Calu3 (cell line): ENCODE measurements at regions not wholly inside any gene's neighbourhood (a gene's known extent, or its start where the extent isn't known, plus 50 kb on each side); places are given as distances from the start of the nearest gene placed in this dataset.
A peak's percentile ranks its signal among the peaks of the same experiment; 100 is the strongest.

Experiments used
- BruUV-seq: library from RNA; stranded (reverse); fragments of 400-500 nt; replicated peaks from 2 replicates; lab custom pipeline; 2021; lab: Mats Ljungman, UMichigan
- CTCF ChIA-PET: fragments of 300-600 bp; sonication (Branson Sonifier 250); formaldehyde crosslinking; loops from one replicate; lab custom pipeline; 2022; ENCODE audit warnings: antibody characterized with exemption; lab: Charles Lee
- DNase-seq: peaks from one replicate; pipeline ENCODE4 v3.0.0; 2022
- H3K27ac Mint-ChIP-seq: one replicate; pipeline ENCODE4 v1.8.0; 2022; ENCODE audit warnings: mixed read lengths; ENCODE audit not compliant: unreplicated experiment
- H3K27me3 Mint-ChIP-seq: one replicate; pipeline ENCODE4 v1.8.0; 2022; ENCODE audit warnings: mixed read lengths; ENCODE audit not compliant: unreplicated experiment
- H3K36me3 Mint-ChIP-seq: one replicate; pipeline ENCODE4 v1.8.0; 2022; ENCODE audit warnings: mild to moderate bottlenecking, moderate library complexity, mixed read lengths; ENCODE audit not compliant: insufficient read depth, unreplicated experiment
- H3K4me1 Mint-ChIP-seq: one replicate; pipeline ENCODE4 v1.8.0; 2022; ENCODE audit warnings: mild to moderate bottlenecking, low read depth, mixed read lengths; ENCODE audit not compliant: unreplicated experiment
- H3K4me3 Mint-ChIP-seq: one replicate; pipeline ENCODE4 v1.8.0; 2022; ENCODE audit warnings: mild to moderate bottlenecking, low read depth, moderate library complexity, mixed read lengths; ENCODE audit not compliant: unreplicated experiment
- H3K9me3 Mint-ChIP-seq: one replicate; pipeline ENCODE4 v1.8.0; 2022; ENCODE audit warnings: low read depth, mixed read lengths; ENCODE audit not compliant: unreplicated experiment
- CTCF ChIP-seq: fragments of 200-600 bp; IDR thresholded peaks from one replicate; pipeline ENCODE4 v1.8.0; 2022; ENCODE audit warnings: antibody characterized with exemption; ENCODE audit not compliant: unreplicated experiment
- intact Hi-C: fragments of 100-400 bp; cut with micrococcal nuclease; formaldehyde crosslinking; loops from one replicate; pipeline ENCODE4 v1.10.0; 2022; ENCODE audit not compliant: unreplicated experiment

DNA sequence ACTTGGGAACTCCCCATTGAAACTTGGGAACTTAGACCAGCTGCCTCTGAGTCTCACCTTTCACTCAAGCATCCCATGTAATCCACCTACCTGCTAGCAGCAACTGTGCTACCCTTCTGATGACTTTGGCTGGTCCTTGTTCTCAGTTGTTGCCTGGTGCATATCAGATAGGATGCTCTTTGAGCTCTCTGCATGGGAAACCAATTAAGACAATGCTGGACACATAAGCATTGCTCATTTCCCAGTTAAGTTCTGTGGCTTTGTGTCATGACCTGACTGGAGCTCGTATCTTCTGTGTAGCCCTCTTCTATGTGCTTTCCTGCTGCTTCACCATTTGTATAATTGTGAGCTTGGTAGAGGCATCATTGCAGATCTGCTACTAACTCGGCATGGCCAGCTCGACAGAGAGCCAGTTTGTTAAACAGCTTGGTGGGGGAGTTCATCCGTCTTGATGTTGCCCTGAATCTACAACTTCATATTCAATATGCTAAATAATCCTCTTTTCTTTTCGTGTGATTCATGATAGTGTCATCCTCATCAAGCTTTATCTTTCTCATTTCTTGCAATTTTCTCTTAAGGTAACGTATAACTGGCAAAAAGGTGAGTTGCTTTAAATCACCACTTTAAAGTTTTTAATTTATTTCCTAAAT is 447.5 kb upstream of the SLC14A2 start:
- no peaks in the 10 kb centered on the region for H3K27me3 Mint-ChIP-seq

DNA sequence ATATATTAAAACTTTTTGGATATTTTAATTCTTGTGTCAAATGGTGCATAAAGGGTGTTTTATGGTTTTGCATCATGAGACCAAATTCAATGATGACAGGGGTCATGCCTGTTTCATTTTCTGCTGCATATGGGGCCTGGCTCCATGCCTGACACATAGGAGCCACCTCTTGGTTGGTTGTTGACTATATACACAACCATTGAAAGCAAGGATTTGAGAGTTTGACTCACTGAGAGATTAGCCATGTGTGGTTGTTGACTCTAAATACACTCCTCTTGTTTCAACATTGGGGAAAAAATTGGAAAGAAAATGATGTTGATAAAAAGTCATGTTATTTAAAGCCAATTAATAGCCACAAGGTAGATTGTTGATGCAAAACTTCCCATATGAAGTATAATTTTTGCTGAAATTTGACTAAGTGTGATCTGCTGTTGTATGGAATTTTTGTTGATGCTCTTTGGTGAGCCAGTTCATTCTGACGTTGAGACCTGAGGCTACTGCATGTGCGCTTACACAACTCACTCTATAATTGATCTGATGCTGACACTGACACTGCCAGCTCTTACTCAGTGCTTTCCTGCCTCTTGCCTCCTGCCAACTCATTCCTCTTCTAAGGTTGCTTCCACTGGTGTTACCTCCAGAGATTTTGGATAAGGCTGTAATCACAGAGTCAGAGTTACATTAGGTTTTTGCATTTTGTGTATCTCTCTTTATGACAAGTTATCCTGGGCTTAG is 446.2 kb upstream of the SLC14A2 start:
- intact Hi-C loops, result no loop called here
- no TSS peak for BruUV-seq
- no peak for TF ChIP-seq CTCF
- Mint-ChIP-seq H3K4me1 (peaks cover 55% of the 10 kb centered on the region), H3K27ac (peak overlapping the region; percentile 48), H3K4me3 (no peak overlapping the region), H3K36me3 (peaks cover 4% of the 10 kb centered on the region), H3K27me3 (no peaks in the 10 kb centered on the region), H3K9me3 (no peaks in the 10 kb centered on the region)
- no peak for DNase-seq
- CTCF ChIA-PET, result no interaction called here

More for the DNA sequence above, 447.5 kb upstream of the SLC14A2 start:
- H3K9me3 Mint-ChIP-seq, result no peaks in the 10 kb centered on the region
- intact Hi-C loops, result no loop called here
- no peak for DNase-seq
- H3K4me3 Mint-ChIP-seq, result no peak overlapping the region
- peaks cover 4% of the 10 kb centered on the region for H3K36me3 Mint-ChIP-seq
- no TSS peak for BruUV-seq
- TF ChIP-seq CTCF, result no peak
- H3K4me1 Mint-ChIP-seq, result peaks cover 42% of the 10 kb centered on the region
- H3K27ac Mint-ChIP-seq, result no peak overlapping the region
- CTCF ChIA-PET, result no interaction called here

- intact Hi-C loops, result no loop called here
Observed at GRCh38 chr18:45169610-45170009, 445.7 kb upstream of the SLC14A2 start.

GRCh38 chr18:45171679-45172191 is 443.5 kb upstream of the SLC14A2 start:
- H3K9me3 Mint-ChIP-seq, result no peaks in the 10 kb centered on the region
- CTCF ChIA-PET, result no interaction called here
- intact Hi-C loops, result no loop called here
- peaks cover 62% of the 10 kb centered on the region for H3K4me1 Mint-ChIP-seq
- H3K27ac Mint-ChIP-seq, result no peak overlapping the region
- no peak overlapping the region for H3K4me3 Mint-ChIP-seq
- DNase-seq, result no peak
- no peaks in the 10 kb centered on the region for H3K27me3 Mint-ChIP-seq
- no TSS peak for BruUV-seq
- H3K36me3 Mint-ChIP-seq, result peaks cover 4% of the 10 kb centered on the region
- TF ChIP-seq CTCF, result no peak

More at GRCh38 chr18:45169610-45170009, 445.7 kb upstream of the SLC14A2 start:
- CTCF ChIA-PET, result no interaction called here
- TF ChIP-seq CTCF, result no peak
- no peaks in the 10 kb centered on the region for H3K27me3 Mint-ChIP-seq
- H3K27ac Mint-ChIP-seq, result peak overlapping the region; percentile 48
- H3K4me1 Mint-ChIP-seq, result peaks cover 61% of the 10 kb centered on the region
- no TSS peak for BruUV-seq
- H3K9me3 Mint-ChIP-seq, result no peaks in the 10 kb centered on the region
- H3K4me3 Mint-ChIP-seq, result no peak overlapping the region
- peak; percentile 8 for DNase-seq
- peaks cover 4% of the 10 kb centered on the region for H3K36me3 Mint-ChIP-seq
